Activated gamma-delta T cell treated with anti-CD3 and anti-CD28 coated beads, Interleukin-2, amount 50 U/mL, for 16 hours (primary cell): ENCODE measurements at regions not wholly inside any gene's neighbourhood (a gene's known extent, or its start where the extent isn't known, plus 50 kb on each side); places are given as distances from the start of the nearest gene placed in this dataset.
"Not testable (repeated sequence)": the region's sequence is repeated elsewhere in the genome, so short reads cannot be mapped to it uniquely, and the experiment has no call there.

Source experiments
- DNase-seq: peaks from one replicate; pipeline ENCODE4 v3.0.0-alpha.2; 2020; ENCODE audit warnings: low read depth

DNA sequence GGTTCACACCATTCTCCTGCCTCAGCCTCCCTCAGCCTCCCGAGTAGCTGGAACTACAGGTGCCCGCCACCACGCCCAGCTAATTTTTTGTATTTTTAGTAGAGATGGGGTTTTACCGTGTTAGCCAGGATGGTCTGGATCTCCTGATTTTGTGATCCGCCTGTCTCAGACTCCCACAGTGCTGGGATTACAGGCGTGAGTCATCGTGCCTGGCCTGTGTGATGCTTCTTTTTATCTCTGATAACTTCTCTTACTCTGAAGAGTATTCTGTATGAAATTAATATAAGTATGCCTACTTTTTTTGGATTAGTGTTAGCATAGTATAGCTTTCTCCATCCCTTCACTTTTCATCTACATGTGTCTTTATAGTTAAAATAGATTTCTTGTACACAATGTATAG is 180.8 kb upstream of the GALNT15 start:
- not testable (repeated sequence) for DNase-seq

DNA sequence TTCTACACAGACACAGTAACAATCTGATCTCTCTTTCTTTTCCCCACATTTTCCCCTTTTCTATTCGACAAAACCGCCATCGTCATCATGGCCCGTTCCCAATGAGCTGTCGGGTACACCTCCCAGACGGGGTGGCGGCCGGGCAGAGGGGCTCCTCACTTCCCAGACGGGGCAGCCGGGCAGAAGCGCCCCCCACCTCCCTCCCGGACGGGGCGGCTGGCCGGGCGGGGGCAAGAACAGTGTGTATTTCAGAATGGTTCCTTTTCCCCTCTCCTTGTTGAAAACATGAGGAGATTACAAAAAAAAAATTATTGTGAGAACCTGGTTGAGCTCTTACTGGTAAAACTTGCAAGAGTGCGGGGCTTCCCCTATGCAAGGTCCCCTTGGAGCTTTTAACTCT is 178.0 kb upstream of the GALNT15 start:
- DNase-seq = not testable (repeated sequence)

DNA sequence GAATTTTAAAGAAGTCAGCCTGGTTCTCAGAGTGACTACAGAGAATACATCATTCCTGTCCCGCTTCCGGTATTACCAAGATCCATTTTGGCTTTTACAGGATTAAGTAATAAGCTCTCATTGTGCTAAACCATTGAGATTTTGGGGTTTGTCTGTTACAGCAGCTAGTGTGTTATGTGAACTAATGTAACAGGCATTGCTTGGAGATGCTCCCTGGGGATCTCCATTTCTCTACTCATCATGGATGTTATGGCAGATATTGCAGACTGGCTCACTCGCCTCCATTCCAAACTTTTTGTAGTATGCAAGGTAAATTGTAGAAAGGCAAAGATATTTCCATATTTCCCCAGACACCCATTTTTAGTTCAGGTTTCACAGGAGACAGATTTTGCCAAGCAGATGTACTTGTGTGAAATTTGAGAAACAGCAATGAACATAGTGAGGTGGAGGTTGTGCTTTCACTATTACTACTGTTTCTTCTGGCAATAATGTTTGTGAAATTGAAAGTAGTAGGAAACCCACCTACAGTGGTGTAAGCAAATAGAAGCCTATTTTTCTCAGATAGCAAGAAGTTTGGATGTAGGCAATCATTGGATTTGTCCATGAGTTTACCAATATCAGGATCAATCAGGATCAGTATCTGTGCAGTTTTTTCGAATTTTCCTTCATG is 177.1 kb upstream of the GALNT15 start:
- no peak for DNase-seq

DNA sequence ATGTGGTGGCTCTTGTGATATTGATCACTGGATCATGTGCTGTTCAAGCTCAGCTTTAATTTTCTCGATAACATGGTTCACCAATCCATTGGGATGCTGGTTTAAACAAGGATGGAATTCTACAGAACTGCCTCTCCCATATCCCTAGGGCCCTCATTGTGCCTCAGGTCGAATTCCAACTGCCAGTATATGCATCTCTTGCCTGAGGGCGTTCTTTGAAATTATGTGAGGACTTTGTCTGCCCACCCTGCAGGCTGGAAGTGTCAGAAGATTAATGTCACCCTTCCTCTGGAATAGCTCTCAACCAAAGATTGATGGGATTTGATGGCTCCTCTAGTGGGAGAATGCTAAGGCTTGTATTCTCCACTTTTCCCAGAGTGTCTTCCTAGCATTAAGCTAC is 175.6 kb upstream of the GALNT15 start:
- DNase-seq = no peak

DNA sequence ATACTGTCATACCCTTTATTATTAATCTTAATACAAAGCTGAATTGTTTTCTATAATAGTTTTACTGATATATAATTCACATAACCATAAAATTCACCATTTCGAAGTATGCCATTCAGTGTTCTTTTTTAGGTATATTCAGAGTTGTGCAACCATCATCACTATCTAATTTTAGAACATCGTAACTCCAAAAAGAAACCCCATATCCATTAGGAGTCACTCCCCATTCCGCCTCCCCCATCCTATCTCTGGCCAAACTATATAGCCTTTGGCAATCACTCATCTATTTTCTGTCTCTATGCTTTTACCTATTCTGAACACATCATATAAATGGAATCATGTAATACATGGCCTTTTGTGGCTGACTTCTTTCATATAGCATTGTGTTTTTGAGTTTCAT is 169.7 kb upstream of the GALNT15 start:
- DNase-seq = no peak

DNA sequence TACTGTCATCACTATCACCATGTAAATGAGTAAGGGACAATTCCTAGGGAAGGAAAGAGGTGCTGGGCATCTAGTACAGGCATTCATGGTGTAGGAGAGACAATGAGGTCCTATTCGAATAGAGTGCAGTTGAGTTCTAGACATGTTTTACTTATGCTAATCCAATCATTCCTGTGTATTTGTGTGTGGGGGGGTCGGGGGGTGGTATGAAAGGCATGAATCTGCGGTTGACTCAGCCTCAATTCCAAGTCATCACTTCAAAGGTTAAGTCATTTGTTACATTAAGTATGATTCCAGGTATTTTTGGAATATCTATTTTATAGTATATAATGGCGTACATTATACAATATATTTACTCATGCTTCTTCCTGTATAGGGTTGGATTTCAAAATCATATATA is 163.1 kb upstream of the GALNT15 start:
- no peak for DNase-seq

DNA sequence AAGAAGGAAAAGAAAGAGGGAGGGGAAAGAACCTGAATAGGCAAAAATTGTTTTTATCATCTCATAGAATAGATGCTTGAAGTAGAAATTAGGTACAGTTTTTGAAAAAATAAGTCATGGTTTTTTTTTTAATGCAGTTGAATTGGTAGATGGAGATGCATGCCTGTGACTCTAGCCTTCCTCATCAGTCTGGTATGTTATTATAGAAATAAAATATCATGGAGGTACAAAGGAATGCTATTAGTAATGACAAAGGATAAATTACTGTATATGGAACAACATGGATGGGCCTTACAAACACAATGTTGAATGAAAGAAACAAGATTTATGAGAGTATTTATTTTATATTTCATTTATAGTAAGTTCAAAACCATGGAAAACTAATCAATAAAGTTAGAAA is 162.4 kb upstream of the GALNT15 start:
- DNase-seq = no peak

DNA sequence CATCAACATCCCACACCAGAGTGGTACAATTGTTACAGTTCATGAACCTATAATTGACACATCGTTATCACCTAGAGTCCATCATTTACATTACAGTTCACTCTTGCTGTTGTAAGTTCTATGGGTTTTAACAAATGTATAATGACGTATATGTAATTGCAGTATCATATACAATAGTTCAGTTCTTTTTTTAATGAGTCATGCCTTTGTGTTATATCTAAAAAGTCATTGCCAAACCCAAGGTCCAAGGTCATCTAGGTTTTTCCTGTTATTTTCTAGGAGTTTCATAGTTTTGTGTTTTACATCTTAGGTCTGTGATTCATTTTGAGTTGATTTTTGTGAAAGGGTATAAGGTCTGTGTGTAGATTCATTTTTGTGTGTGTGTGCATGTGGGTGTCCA is 160.9 kb upstream of the GALNT15 start:
- no peak for DNase-seq

DNA sequence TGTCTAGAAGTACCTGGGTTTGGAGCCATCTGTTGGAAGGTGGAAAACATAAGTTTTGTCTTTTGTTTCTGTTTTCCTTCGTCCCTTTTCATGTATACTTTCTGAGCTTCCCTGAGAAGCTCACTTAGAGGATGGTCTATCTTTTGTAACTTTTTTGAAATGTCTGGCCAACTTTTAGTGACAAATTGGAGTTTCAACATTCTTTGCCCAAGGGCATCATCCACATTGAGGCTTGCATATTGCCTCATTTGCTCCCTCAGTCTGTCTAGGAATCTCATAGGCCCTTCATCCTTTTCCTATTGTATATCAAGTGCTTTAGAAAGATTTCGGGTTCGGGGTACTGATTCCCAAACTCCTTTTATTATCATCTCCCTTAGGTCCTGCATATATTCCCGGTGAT is 152.7 kb upstream of the GALNT15 start:
- DNase-seq = not testable (repeated sequence)

DNA sequence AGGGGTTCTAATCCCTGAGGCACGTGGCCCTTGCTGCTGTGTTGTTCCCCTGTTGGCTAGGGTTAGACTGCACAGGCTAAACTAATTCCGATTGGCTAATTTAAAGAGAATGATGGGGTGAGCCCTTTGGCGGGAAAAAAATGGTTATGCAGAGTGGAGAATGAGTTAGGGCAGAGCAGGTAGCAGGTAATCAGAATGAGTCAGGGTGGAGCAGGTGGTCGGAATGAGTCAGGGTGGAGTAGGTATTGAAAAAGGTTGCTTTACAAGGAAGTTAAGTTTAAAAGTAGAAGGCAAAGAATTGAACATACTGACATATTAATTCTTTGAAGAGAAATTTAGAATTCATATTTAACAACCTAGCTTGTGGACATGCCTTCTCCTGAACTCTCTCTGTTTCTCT is 150.6 kb upstream of the GALNT15 start:
- DNase-seq = not testable (repeated sequence)

DNA sequence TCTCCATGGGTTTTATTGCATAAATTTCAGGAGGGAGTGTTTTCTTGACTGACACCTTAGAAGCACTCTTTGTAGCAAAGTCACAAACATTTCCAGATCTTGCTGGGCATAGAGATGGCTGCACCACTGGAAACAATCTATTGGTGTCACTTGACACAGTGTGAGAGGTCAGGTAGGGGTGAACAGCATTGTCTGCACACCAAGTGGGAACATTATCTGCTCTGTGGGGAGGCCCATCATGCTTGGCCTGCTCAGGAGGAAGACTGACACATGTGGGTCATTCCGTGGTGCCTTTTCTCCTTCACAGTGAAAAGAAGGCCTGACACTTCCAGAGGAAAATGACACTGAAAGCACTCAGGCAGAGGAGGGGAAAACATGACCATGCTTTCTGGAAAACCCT is 149.9 kb upstream of the GALNT15 start:
- DNase-seq = no peak

DNA sequence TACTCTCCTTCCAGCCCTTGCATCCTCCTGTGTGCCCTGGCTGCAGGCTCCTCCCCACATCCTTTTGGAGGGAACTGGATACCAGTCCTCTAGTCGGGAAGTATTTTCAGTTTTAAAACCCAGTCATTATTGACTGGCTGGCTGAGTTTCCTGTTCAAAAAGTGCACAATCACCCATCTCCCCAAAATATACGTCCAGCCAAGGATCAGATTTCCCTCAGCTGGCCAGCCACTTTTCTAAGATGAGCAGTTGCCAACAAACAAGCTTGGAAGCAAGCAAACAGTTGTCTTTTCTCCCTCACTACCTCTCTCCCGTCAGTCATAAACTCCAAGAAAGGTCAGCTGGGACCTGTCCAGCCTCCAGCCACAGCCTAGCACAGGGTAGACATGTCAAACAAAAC is 147.7 kb upstream of the GALNT15 start:
- no peak for DNase-seq

DNA sequence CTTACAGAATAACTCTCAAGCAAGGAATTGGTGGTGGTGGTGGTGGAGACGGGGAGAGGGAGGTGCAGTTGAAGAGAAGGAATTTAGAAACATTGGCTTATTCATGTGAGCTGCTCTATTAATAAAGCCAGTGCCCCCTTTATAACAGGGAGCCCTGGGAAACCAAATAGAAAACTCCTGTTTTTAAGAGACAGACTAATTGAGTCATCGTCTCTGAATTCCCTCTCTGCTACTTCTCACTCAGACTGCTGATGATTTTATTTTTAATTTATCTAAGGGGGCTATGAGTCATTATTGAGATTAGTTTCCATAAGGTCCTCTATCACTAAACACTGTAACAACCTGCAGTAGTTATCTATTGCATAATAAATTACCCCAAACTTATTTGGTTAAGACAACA is 145.9 kb upstream of the GALNT15 start:
- DNase-seq = no peak

DNA sequence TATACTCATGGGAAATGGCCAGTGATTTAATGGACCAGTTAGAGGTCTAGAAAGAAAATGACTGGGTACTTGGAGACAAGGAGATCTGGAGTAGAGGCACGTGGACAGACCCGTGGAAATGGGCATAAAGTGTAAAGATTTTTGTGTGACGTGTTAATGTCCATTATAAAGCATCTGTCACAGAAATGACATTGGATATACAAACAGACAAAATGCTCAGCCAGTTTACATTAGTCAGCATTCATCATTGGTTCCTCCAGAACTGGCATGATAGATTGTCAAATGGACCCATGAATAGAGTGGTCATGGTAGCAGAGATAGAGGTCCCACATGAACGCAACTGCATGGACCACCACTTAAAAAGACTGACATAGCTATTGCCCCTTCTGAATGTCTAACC is 144.1 kb upstream of the GALNT15 start:
- DNase-seq = no peak

DNA sequence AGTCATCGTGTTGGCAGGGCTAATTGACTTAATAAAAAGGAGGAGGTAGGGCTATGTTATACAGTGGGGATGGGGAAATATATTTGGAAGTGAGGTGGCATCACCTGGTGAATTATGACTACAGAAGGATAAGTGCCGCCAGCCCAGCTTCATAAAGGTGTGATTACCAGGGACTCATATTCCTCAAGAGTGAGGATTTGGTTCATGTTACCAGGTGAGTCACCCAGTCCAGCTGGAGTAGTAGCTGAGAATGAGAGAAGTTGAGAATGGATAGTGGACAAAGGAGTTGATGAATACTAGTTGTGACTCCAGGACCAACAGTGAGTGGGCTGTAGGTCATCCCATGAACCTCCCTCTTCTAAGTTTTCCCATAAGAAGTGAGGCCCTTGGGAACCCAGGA is 143.0 kb upstream of the GALNT15 start:
- no peak for DNase-seq

DNA sequence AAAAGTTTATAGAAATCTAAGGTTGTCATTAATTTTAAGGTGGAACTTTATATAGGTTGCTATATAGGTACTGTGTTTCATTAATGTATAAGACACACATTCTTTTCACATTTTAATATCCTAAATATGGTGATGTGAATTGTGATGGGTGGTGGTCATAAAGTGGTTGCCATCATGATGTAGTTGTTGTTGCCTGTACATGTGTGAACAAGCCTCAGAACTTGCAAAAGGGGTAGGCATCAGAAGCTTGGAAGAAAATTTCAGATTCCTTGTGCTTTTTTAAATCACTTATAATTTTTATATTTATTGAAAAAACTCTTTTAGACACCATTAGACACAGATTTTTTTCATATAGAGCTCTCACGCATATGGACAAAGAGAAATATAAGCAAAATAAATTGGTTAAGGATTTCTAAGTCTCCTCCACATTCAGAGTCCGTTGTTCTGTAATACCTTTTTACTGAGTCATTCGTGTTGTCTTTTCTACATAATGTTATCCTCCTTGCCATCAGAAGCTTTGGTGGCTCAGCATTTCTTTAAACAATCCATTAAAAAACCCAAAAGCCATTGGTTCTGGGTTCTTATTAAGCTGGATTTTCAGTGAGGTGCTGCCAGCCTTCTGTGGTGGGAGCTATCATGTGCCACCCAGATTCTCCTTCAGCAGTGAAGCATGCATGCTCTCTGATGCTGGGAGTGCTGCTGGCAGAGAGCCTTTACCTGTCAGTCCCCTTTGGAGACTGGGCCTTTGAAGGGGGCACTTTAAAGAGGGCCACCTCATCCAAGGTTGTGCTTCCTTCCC is 140.4 kb upstream of the GALNT15 start:
- DNase-seq = no peak

DNA sequence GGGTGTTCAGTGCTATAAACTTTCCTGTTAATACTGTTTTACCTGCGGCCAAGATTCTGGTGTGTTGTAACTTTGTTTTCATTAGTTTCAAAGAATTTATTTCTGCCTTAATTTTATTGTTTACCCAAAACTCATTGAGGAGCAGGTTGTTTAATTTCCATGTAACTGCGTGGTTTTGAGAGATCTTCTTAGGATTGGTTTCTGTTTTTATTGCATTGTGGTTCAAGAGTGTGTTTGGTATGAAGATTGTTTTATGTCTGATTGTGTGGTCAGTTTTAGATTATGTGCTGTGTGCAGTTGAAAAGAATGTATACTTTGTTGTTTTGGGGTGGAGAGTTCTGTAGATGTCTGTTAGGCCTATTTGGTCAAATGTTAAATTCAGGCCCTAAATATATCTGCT is 133.5 kb upstream of the GALNT15 start:
- no peak for DNase-seq

DNA sequence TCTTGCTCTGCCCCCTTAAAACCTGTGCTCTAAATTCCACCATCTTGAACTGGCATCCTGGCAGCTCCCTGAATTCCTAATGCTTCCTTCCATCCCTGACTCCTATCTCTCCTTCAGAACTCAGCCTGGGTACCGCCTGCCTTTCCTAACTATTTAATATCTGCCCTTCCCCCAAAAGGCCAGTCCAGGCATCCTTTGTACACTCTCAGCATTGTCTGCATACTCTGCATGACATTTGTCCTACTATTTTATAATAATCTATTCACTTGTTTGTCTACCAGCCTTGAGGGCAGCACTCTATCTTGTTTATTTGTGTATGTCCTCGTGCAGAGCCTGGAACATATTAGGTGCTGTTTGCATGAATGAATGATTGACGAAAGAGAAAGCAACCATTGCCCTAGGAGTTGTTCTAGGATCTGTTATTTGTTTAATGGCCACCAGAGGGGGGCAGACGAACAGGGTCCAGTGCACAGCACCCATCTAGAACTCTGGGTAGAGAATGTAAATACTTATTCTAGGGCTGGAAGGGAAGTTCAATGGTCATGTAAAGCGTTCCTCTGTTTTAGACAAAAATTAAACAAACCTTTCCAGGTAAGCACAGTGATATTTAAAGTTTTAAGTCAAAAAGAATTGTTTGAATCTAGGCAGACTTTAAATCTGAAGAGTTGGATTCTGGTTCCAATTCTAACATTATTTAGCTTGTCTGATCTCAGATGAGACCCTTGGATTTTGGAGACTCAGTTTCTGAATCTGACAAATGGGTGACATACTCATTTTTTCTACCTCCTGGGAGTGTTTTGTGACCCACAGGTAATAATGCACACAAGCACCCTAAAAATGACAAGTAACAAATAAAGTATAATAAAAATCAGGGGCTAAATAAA is 125.8 kb upstream of the GALNT15 start:
- peak; percentile 27 for DNase-seq

DNA sequence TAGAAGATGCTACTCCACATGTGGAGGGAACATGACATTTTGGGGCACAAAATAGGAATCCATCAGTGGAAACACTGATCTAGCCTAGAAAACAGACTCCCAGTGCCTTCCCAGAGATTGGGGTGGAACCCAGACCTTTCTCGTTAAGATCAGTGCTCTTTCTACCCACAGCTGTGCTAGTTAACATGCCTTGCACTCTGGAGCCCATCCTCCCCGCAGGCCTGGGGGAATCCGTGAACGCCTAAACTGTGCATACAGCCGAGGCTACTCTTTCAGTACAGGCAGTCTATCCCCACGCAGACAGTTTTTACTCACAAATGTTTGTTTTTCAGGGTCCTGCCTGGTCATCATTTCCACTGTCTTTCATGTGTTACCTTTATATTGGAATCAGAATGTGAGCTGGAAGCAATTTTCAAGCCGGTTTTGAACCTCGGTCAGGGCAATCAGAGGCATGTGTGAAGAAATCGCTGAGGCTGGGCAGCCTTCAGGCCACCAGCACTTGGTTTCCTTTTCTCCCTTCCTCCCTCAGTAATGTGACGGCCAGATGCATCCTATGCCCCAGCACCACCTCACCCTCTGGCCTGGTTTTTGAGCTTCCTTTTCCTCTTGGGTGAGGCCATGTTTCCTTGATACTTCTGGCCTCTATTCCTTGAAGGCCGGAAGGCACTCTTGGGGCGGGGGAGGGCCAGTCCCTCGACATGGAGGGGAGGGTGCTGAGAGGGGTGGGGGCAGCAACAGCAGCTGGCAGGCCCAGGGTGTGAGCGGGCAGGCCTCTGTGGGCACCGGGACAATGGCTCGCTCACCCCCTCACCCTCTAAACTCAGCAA is 123.6 kb upstream of the GALNT15 start:
- no peak for DNase-seq

DNA sequence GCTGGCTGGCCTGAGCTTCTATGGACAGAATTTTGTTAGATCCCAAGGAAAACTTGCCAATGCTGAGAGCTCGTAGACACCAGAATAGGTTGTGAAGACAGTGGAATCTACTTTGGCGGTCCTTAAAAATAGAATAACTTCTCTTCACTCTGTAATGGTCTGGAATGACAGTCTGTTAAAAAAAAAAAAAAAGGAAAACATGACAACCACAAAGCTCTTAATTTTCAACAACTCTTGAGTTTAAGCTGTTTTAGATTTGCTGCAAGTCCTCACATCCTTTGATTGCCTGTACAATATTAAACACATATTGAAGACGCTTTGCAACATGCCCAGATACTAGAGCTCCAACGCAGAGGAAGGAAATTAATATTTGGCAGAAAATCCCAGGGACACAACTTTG is 122.8 kb upstream of the GALNT15 start:
- DNase-seq = no peak

DNA sequence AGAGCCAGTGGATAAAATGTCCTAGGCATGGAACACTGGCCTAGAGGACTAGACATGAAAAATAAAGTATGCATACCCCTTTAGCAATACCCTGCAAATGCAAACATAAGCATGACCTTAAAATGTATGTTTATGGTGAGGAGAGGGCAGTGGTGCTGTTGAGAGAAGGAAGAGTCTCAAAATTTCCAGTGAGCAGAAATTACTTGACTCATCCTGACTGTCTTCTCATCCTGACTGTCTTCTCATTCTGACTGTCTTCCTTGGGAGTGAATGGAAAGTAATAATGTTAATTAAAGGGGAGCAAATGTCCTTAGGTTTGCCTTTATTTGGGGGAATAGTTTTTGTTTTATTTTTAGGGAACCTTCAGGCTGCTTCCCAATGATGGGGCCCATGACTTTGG is 121.5 kb upstream of the GALNT15 start:
- DNase-seq = no peak

DNA sequence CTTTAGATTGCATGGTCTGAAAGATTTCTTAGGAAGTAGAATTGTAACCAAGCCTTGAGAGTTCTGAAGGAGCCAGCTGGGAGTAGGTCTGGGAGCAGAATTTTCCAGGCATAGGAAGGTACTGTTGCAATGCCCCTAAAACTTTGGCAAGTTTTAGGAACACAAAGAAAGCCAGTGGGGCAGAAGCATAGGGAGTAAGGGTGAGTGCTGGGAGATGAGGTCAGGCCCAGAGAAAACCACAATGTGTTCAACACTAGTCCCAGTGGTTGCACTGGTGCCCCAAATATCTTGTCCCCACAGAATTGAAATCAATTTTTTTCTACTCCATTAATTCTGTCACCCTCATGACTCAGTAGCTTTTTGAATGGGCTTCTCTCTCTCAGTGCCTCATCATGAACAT is 120.7 kb upstream of the GALNT15 start:
- DNase-seq = no peak
